A673 (cell line): ENCODE measurements at regions not wholly inside any gene's neighbourhood (a gene's known extent, or its start where the extent isn't known, plus 50 kb on each side); places are given as distances from the start of the nearest gene placed in this dataset.

ENCODE experiments used
- CTCF ChIP-seq: fragments of 300-800, 200-600 bp; sonication (generic); conservative IDR thresholded peaks from 2 replicates; pipeline ENCODE4 v1.5.1; 2017; ENCODE audit warnings: low read depth, mild to moderate bottlenecking, antibody characterized with exemption, low read length, moderate library complexity, mixed read lengths
- EZH2 ChIP-seq: fragments of 200-600 bp; sonication (generic); IDR thresholded peaks from 2 replicates; pipeline ENCODE4 v1.6.1; 2017; ENCODE audit warnings: borderline replicate concordance, low read depth, mild to moderate bottlenecking, mixed read lengths, antibody characterized with exemption, low read length; ENCODE audit not compliant: poor library complexity, severe bottlenecking

- TF ChIP-seq CTCF (no peak), EZH2 (no peak)
Observed at GRCh38 chr16:66041907-66042306, 324.6 kb upstream of the CDH5 start.
